NCI-H226 (cell line): ENCODE measurements at regions not wholly inside any gene's neighbourhood (a gene's known extent, or its start where the extent isn't known, plus 50 kb on each side); places are given as distances from the start of the nearest gene placed in this dataset.

Experiments
- DNase-seq: peaks from one replicate; pipeline ENCODE4 v3.0.0-alpha.2; 2015

DNA sequence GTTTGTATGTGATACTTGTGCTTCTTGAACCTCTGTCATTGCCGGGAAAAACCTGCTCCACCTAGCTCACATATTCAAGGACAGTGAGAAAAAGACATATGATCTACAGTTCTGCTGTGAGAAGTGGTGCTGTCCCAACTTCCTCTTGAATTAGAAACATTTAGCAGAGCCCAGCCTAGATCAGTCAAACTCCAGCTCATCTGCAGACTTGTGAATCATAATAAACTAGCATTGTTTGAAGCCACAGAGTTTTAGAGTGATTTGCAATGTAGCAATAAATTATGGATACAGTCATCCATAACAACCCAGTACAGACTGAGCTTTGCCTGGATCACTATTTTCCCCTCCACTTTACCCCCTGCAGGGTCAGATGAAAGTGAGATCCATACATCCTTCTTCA, 497.8 kb downstream of the PLA2G4A start:
- no peak for DNase-seq

DNA sequence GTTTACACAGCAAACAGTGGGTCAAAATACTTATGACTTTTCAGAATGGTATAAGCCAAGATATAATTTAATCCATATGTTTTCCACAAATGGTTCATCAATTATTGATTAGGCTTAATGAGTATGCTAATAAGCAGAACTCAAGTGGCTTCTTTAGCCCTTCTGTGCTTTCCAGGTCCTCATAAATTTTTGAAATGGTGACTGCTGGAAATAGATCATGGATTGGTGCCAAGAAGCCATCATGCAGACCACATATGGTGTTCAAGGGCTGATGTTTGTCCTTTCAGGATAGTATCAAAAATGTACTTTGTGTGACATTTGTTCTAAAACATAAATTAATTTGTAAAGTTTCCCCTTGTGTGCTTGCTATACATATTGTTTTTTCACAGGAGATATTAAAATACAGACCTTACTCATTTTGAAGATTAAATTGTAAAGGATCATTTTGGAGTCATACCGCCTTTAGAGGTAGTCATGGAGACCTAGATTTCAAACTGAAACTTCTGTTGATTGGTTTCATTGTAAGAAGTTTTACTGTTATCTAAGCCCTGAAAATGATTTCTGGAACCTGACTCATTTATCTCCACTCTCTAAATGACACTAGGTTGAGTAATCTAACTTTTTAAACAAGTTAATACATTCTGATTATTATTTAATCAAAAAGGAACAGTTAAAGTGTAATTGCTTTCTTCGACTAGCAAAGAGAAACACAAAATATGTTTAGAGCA, 507.9 kb downstream of the PLA2G4A start:
- DNase-seq: peak; percentile 10

DNA sequence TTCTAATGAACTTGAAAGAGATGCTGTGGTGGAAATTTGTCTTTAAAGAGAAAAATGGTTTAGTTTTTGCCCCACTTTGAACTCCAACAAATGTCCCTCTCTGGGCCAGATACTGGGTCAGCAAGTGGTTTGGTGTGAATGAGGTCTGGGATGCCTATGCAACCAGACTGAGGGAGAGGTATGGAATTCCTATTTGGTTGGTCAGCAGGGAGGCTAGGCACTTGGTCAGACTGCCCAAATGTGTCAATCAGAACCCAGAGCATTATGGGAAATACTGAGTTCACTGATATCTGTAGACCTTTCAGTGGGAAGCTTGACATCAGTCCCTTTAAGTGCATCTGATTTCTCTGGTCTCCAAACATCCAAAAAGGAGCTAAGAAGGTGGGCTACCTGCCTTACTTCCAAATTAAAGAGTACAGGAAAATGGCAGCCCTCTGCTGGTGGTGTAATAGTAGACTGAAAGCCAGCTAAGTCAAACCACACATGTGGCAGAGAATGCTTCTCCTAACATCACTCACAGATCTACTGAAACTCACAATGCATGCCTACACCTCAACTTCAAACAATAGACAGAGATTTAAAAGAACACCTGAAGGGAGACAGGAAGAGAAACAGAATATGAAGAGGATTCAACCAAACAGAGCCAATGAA, 510.1 kb downstream of the PLA2G4A start:
- peak; percentile 36 for DNase-seq

DNA sequence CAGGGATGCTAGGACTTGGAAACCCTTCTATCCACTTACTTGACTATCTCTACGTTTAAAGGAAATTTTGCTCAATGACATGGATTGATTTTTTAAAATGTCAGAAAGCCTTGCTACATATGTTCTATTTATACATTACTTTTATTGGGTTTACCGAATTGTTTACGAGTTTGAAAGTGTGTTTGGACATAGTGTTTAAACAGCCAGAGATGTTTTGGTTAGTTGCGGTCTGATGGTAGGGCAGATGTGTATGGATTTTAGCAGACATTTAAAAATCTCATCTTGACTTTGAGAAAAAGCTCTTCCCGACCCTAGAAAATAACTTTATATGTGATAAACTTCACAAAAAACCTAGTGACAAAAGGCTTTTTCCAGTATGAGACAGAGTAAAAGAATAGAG, 513.7 kb downstream of the PLA2G4A start:
- DNase-seq: no peak

DNA sequence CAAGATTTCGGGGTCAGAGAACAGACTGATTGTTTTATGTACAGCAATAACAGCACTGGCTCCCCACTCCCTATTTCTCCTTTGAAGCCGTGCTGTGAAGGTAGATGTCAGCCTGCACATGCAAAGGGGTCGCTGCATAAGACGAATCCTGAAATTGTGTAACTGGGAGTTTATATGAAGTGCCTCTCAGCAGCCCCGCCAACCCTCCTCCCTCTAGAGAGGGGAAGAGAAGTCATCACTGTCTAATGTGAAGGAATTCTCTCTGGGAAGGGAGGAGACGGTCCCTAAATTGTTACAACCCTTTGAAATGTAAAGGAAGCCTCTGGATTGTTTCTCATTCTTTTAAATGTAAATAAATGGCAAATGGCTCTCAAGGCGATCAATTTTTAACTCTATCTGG, 545.3 kb downstream of the PLA2G4A start:
- no peak for DNase-seq

DNA sequence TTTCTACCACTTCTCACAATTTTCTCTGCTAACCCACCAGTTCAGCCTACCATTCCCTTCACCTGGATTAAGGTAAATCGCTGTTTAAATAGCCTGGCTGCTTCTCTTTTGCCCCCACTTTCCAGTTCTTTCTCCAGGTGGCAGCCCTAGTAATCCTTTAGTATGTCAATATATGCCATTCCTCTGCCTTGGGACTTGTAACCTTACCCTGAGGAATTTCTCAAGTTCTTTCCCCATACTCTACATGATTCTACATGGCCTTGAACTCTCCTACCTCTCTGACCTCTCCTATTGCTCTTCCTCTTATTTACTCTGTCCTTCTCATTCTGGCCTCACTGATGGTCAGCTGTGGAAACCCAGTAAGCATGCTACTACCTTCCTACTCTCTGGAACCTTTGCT, 546.0 kb downstream of the PLA2G4A start:
- no peak for DNase-seq

DNA sequence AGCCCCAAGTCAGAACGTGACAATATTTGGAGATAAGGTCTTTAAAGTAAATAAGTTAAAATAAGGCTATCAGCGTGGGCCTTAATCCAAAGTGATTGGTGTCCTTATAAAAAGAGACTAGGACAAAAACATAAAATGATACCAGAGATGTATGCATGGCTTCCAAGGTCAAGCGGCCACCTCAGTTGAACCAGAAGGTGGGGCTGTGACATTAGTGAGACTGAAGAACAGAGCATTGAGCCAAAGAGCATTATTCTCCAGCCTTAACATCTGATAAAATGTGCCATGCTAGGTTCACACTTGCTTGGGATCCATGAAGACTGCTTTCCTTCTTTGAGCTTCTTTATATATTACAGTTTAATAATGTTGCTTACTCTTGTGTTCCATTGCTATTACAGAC, 554.6 kb downstream of the PLA2G4A start:
- no peak for DNase-seq

DNA sequence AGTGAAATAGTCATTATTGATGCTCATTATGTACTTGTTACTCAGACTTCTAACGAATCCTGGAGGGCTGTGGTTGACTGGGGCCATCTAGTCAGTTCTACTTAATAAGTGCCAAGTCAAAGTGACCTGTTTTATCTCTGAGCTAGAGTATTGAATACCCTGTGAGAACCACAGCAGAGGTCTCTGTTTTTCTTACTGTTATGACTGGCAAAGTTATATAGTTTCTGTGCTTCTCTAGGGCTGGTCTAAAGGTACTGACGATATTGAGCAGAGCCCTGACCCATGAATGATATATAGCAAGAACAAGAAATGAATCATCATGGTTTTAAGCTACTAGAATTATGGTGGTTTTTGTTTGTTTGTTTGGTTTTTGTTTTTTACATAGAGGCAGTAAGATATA, 555.8 kb downstream of the PLA2G4A start:
- no peak for DNase-seq

DNA sequence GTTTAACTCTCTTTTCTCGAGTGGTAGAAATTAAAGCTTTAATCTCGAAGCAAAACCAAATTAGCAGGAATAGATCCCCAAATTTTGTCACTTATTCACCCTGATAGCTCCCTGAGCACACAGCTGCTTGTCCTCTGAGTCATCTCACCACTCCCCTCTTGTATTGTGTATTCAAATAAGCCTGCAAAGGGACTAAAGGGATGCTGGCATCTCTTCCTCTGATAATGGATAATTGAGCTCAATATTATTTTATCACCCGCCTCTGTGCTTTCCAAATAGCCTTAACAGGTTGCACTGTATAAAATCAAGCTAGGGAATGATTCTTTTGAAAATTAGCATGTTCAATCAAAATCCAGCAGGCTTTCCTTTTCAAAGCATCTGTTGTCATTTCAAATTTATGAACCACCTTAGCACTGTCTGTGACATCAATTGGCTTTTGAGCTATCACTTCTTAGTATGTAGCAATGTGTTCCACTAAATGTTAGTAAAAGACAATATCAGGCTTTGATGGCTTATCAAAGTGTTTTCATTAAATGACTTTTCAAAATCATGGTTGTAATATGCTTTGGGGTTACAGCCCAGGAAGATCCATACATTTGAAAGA, 561.6 kb downstream of the PLA2G4A start:
- DNase-seq: no peak

DNA sequence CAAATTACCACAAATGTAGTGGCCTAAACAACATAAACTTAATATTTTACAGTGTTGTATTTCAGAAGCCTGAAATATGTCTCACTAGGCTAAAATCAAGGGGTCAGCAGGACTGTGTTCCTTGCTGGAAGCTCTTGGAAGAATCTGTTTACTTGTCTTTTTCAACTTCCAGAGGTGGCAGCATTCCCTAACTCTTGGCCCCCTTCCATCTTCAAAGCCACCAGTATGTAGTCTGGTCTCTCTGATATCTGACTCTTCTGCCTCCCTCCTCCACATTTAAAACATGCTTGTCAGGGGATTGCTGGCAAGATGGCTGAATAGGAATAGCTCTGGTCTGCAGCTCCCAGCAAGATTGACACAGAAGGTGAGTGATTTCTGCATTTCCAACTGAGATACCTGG, 567.5 kb downstream of the PLA2G4A start:
- DNase-seq: no peak

DNA sequence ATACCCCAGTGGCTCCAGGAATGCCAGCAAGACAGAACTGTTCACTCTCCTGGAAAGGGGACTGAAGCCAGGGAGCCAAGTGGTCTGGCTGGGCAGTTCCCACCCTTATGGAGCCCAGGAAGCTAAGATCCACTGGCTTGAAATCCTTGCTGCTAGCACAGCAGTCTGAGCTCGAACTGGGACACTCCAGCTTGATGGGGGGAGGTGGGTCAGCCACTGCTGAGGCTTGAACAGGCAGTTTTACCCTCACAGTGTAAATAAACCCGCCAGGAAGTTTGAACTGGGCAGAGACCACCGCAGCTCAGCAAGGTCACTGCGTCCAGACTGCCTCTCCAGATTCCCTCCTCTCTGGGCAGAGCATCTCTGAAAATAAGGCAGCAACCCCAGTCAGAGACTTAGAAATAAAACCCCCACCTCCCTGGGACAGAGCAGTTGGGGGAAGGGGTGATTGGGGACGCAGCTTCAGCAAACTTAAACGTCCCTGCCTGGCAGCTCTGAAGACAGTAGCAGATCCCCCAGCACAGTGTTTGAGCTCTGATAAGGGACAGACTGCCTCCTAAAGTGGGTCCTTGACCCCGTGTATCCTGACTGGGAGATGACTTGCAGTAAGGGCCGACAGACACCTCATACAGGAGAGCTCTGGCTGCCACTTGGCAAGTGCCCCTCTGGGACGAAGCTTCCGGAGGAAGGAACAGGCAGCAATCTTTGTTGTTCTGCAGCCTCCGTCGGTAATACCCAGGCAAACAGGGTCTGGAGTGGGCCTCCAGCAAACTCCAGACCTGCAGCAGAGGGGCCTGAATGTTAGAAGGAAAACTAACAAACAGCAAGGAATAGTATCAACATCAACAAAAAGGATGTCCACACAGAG, 568.4 kb downstream of the PLA2G4A start:
- DNase-seq: no peak

DNA sequence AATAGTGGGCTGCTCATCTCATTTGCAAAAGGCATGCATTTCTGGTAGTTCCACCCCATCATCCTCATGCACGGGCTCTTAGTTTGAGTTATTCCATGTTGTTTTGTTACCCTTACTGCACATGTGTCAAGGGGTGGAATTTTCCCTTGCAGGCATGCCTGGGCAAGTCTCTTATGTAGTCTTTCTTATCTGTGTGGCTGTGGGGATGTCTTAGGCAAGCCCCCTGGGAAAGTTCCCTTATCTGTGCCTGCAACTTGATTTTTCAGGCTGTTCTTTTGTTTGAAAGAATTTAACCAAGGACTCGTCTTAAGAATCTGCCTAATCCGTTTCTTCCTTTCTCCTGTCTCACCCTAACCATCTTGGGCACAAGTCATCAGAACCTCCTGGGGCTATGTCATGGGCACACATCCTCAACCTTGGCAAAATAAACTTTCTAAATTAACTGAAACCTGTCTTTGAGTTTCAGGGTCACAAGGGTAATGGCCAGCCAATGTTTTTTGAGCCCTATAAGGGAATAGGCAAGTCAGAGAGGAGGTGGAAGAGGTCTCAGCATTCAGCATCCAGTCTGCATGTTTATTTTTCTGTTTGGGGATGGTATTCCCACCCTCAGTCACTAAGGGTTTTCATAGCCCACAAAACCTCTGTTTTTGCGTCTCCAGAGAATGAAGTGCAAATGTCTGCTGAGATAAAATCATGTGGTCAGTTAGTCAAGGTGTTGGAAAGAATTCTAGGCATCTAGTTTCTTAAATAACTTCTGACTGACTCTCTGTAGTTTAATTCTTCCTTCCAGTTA, 579.7 kb downstream of the PLA2G4A start:
- peak; percentile 87 for DNase-seq

DNA sequence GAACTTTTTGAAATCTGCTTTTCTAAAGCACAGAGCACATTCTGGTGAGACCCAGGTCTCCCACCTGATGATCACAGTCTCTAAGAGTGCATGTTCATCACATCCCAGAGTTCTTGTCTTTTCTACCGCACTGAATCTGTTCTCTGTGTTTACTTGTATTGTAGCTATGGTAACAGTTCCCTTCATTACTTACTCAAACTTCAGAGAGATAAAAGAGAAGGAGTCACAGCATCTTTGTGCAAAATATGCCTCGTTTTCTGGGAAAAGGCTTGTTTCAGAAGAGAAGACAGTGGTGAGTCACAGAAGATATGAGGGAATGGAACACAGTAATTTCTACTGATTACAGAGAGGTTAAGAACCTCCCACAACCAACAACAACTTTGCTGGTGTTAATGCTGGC, 580.6 kb downstream of the PLA2G4A start:
- peak; percentile 97 for DNase-seq

DNA sequence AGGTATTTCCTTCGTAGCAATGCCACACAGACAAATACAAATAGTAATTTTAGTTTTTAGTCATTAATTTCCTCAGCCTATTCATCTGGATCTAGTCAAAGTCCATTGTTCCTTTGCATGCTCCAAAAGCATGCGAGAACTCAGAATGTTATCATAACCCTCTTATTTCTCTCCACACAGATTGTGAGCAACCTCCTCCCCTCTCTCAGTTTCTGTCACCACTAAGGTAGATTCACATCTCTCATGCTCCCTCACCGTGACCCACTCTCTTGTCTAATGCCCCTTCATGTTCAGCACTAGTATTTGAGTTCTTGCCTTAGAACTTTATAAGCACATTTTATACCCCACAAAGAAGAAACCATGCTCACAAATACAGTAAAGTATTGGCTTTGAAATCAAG, 582.4 kb downstream of the PLA2G4A start:
- DNase-seq: no peak

DNA sequence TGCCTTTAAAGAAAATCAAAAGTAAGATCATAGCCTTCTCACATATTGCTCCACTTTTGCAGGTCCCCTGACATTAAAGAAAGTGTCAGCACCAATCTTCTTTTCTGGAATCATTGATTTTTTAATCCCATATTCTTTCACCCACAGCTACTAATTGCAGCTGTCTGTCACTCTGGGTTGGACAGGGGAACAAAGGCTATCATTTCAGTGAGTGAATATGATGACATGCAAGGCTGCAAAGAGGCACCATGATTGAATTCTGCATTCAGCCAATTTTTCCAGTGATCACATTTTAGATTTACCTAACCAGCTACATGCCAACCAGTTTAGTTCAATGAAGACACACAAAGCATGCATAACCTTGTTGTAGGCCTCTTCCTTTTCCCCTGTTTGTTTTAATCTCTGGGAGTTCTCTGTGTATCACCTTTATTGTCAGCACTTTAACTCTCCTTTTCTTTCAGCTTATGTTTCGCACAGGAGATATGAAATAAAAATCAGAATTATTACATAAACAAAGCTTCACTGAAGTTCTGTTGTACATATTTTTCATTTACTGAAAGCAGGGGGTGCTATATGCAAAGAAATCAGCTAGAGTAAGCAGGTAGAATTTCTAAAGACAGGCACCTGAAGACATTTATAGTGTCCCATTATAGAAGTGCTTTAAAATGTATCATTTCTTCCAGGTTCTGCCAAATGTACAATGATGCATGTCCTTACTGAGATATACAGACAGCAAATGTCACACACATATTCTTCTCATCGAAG, 584.8 kb downstream of the PLA2G4A start:
- DNase-seq: no peak

DNA sequence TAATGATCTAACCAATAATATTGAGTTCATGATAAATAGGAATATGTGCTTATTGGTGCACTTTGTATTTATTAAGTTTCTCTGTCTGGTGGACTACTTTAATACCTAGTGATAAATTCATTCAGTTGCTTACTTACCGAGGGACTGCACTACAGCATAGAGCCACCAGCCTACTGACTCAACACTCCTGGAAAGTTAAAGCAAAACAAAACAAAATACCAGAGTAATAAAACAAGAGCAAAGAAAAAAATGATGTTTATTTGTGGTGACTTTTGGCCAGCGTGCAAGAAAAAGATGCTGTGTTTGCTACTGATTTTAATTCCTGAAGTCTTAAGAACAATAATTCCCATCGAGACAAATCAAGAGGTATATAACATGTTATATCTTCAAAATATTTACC, 586.3 kb downstream of the PLA2G4A start:
- no peak for DNase-seq

DNA sequence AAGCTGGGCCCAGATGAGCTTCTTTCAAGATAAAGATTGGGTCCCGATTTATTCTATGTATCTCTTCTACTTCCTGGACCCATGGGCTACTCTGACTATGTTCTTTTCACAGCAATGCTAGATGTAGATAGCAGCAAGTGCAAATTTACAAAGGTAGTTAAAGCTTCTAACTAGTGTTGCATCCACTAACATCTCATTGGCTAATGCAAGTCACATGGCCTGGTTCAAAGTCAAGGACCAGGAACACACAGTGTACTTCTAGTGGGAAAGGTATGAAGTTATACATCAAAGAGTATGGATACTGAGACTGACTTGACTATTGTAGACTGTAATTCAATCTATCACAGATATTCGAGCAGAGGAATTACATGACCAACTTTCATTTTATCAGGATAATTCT, 588.8 kb downstream of the PLA2G4A start:
- DNase-seq: no peak

DNA sequence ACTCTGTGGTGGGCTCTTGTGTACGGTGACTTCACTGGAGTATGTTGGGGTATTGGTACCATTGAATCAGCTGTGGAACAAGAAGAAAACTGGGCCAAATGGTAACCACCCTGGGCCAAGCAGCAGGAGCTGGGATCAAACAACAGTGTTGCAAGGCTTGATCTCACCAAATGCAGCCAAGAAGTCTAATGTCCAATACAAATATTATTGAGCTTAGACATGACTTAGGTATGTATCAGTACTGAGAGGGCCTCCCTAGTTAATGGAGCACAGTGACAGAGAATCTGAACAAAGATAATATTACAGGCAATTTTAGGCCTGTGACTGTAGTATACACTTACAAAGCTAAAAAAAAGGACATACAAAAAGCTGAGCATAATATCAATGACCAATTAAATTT, 604.8 kb downstream of the PLA2G4A start:
- no peak for DNase-seq

DNA sequence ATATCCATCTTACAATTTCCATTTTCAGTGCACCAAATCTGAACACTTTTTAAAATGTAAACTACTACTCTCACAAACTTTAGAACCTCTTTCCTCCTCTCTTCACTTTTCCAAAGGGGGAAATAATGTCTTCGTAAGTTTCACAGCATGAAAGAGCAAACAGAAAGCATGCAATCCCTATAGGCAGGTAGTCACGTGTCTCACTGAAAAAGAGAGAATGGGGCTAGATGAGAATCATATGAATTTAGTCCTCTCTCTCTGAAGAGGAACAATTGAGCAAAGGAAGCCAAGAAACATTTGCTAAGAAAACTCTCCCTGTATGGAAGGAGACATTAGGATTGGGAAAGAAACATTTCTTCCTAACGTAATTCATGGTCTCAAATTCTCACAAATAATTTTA, 613.9 kb downstream of the PLA2G4A start:
- no peak for DNase-seq

DNA sequence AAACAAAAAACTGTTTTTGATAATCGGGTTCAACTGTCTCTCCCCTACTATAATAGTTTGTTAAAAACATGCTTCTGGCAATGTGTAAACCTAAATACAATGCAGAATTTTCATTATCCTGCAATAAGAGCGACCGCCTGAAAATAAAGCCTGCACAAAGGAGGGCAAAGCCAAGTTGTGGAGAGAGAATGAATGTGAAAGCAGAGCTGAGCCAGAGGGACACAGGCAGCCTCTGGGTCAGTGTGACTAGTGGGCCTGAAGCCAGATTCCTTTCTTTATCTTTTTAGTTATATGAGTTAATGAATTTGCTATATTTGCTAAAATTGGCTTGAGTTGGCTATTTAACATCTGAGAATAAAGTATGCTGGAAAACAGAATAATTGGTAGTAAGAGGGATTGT, 615.2 kb downstream of the PLA2G4A start:
- no peak for DNase-seq

DNA sequence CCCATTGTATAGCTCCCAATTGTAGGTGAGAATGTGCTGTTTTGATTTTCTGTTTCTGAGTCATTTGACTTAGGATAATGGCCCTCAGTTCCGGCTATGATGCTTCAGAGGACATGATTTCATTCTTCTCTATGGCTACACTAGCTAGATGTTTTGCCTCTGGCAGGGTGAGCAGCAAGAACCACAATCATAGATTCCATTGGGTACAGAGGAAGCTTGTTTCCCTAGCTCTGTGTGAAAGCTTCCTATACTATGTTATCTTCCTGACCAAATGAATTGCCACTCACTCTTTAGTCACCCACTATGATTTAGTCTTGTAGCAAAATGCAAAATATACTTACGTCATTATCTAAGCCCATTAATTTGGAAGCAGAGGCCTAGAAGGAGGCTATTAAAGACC, 616.3 kb downstream of the PLA2G4A start:
- peak; percentile 7 for DNase-seq

DNA sequence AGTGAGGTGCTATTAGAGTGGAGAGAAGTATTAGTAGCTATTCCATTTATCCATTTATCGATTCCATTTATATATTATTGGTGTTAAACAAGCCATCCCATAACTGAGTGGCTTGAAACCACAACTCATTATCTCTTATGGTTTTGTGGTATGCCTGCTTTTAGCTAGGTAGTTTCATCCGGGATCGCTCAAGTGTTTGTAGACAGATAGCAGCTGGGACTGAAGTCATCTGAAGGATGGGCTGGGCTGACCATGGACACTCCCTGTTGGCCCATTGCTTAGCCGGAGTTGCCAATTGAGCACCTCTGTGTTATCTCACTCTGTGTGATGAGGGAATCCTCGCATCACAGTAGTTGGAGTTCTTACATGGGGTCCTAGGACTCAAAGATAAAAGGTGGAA, 622.5 kb downstream of the PLA2G4A start:
- no peak for DNase-seq
